CD4-positive, alpha-beta T cell treated with Interleukin-6 for 4 hours (primary cell): ENCODE measurements at regions not wholly inside any gene's neighbourhood (a gene's known extent, or its start where the extent isn't known, plus 50 kb on each side); places are given as distances from the start of the nearest gene placed in this dataset.
"Not testable (repeated sequence)": the region's sequence is repeated elsewhere in the genome, so short reads cannot be mapped to it uniquely, and the experiment has no call there.

Experiments used
- DNase-seq: peaks from one replicate; pipeline ENCODE4 v3.0.0-alpha.2; 2020; ENCODE audit warnings: mixed read lengths

- no peak for DNase-seq
These were observed 253.6 kb downstream of the THBS2 start for GRCh38 chr6:169000022-169000421.

DNA sequence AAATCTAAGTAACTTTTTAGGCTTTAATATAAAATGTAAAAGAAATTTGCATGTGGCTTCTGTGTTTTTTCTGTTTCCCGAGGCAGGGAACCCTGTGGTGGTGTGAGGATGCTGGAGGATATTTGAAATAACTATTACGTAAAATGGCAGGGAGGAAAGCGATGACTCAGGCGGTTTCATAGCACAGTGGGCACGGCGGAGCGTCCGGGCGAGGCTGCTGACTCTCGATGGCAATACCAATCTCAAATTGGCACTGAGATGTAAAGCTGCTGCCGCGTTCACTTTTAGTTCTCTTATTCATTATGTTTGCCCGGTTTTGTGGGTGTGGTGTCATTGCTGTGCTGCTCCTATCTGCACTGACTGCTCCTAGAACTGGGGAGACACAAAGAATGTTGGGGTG is 254.3 kb downstream of the THBS2 start:
- no peak for DNase-seq

DNA sequence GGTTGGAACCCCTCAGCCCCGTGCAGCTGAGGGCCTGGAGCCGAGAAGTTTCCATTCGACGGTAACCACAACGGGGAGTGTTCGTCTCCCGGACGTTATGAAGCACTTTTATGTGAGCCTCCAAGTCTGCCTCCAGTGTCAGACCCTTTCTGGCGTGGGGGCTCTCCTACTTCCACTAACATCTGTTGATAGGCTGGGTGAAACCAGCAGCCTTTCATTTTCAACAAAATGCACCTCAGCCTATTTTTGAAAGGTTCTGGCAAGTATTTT is 257.4 kb downstream of the THBS2 start:
- DNase-seq = no peak

DNA sequence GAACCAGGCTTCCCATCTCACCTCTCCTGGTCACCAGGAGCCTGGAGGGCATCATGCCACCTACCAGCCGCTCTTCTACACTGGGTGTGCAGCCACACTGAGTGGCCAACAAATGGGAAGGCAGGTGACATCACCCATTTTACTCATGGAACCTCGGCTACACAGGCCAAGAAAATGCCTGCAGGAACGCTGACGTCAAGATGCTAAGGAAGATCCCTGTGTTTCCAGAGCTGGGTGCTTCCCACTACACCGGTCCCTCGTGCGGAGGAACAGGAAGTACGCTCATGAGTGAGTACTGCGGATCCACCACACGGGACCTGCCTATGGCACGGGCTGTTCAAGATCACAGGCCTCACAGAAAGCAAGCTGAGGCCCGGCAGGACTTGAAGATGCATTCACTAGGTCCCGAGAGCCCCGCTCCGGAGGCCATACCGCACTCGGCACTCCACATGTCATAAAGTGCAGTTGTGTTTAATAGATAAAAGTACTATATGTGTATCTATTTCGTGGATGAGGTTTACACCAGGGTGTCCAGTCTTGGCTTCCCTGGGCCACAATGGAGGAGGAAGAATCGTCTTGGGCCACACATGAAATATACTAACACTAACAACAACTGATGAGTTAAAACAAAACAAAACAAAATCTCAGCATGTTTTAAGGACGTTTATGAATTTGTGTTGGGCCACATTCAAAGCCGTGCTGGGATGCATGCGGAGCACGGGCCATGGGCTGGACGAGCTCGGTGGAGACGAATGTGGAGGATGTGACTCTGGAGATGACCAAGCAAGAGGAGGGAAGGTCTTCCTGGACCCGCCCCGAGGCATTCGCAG is 257.9 kb downstream of the THBS2 start:
- no peak for DNase-seq

- DNase-seq = no peak
These were observed 258.7 kb downstream of the THBS2 start for GRCh38 chr6:168994956-168995355.

DNA sequence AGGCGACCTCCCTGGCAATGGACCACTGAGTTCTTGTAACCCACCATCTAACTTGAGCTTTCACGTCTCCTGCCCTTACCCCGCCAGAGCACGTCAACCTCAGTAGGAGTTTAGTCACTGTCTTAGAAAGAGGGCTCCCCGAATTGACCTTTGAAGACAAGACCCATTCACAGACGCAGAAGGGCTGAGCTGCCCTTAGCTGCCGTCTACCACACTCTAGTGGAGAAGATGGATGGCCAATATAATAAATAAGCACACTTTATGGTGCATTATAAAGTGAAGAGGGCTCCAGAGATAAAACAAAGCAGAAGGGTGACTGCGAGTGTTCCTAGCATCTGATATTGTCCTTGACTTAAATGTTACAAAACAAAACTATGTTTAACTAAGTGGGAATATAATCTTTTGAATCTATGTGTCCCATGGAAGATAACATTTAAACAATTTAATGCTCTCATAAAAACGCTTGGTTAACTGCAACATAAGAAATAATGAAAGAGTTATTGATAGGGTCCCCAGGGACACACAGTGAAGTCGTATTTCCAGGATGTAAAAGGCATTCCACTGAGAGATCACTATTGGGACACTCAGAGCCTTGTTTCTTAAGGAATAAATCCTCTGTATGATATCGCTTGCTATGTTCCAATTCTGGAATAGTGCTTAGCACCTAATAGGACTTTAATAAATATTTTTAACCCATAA is 261.1 kb downstream of the THBS2 start:
- DNase-seq = no peak

- DNase-seq = not testable (repeated sequence)
These were observed 262.0 kb downstream of the THBS2 start for GRCh38 chr6:168991695-168992094.

- no peak for DNase-seq
These were observed 263.5 kb downstream of the THBS2 start for GRCh38 chr6:168990019-168990751.

GRCh38 chr6:168989421-168989820 is 264.2 kb downstream of the THBS2 start:
- DNase-seq = no peak

DNA sequence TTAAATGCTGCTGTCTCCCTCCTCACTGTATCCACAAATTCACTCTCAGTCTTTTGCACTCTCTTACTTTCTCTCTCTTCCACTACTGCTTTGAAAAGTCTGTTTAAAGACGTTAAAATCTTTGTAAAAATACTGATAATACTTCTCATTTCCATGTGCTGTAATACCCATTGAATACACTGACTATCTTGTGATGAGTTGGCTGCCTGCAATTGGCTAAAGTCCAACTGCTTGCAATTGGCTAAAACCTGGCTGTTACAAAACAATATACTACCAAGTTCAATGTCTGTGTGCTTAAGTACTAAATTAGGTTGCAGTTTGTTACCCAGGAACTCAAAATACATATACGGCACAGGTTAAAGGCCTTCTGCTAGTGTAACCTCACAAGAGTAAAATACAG is 264.8 kb downstream of the THBS2 start:
- no peak for DNase-seq

- DNase-seq = no peak
These were observed 265.4 kb downstream of the THBS2 start for GRCh38 chr6:168988280-168988679.

GRCh38 chr6:168985705-168986104 is 267.9 kb downstream of the THBS2 start:
- no peak for DNase-seq

GRCh38 chr6:168983925-168984324 is 269.7 kb downstream of the THBS2 start:
- no peak for DNase-seq

- DNase-seq = no peak
These were observed 272.5 kb downstream of the THBS2 start for GRCh38 chr6:168981187-168981586.

GRCh38 chr6:168979254-168979653 is 274.4 kb downstream of the THBS2 start:
- DNase-seq = no peak

DNA sequence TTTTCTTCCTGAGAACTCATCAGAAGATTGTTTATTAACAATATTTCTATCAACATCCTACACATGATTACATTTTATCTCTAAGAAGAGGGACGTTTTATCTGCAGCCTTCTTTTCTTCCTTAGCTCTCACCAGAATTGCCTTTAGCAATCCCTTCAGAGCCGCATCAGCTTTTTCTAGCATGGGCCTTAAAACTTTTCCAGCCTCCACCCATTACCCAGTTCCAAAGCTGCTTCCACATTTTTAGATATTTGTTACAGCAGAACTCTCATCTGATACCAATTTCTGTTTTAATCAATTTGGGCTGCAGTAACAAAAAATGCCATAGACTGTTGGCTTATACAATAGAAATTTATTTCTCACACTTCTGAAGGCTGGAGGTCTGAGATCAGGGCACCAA is 281.5 kb downstream of the THBS2 start:
- no peak for DNase-seq

DNA sequence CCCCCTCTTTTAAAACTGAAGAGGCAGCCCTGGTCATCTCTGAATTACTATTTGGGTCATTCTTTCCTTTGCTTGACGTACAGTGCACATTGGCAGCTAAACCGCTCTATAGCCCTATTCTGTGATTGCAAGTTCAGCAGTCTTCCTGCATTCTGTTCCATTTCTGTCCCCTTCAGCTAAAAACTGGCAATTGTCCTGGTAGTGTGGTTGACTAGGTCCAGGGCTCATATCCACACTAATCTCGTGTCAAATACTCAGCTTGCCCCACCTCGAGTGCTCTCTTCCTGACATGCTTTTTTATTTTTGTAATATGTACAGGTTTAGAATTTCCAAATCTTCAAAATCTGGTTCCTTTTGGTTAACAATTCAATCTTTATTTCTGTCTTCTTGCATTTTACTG is 282.1 kb downstream of the THBS2 start:
- DNase-seq = no peak

GRCh38 chr6:168968801-168969200 is 284.8 kb downstream of the THBS2 start:
- DNase-seq = no peak

GRCh38 chr6:168968228-168968627 is 285.4 kb downstream of the THBS2 start:
- no peak for DNase-seq

- no peak for DNase-seq
These were observed 286.2 kb downstream of the THBS2 start for GRCh38 chr6:168967281-168967925.

DNA sequence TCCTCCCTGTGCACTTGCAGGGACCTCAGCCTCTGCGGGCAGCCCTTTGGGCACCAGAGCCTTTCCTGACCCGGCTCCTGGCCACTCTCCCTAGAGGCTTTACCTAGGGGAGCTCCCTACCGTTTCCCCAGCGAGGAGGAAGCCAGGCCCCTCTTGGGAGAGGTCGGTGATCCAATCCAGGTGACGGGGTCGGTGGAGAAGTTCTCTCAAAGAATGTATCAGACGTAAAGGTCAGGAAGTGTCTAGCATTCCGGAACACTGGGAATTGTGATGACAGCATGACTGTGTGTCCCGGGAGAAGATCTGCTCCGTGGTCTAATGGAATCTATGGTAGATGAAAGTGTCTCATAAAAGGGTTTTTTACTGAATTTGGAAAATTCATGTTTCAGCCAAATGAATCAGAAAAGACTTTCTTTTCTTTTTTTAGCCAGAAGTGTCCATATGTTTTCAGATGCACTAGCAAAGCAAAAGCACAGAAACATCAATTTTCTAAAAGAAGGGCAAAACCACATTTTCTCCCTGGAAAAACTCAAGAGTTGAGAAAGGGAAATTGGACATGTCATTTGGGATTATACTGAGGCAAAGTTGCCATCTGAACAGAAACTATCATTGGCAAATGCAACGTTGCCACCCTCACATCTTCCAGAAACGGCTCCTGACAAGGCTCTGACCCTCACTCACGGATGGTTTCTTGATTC is 289.4 kb downstream of the THBS2 start:
- DNase-seq = no peak

- DNase-seq = no peak
These were observed 290.8 kb downstream of the THBS2 start for GRCh38 chr6:168962886-168963285.

DNA sequence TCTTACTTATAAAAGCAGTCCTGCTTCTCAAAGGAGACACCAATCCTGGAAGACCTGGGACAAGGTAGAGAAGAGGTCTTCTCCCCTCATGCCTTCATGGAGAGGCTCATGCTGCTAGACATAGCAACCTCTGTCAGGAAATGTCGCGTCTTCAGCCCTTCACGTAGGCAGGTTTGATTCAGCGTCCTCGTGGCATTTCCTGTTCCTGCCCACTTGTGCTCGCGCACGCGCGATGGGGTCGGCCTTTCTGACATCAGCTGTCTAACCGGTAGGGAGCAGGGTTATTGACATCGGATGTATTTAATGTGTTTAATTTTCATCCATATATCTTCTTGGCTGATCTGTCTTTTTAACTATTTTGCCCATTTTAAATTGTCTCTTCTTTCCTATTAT is 292.4 kb downstream of the THBS2 start:
- no peak for DNase-seq
